HCT116 (cell line): ENCODE measurements at regions not wholly inside any gene's neighbourhood (a gene's known extent, or its start where the extent isn't known, plus 50 kb on each side); places are given as distances from the start of the nearest gene placed in this dataset.

ENCODE experiments used
- CBX3 ChIP-seq: IDR thresholded peaks from 2 replicates; pipeline ENCODE4 v1.6.1; 2012; ENCODE audit warnings: low read depth
- CTCF ChIP-seq, 3 experiments: fragments of 200-600 bp in 1 of 3; sonication (generic) in 1 of 3; IDR thresholded peaks in 2 of 3; conservative IDR thresholded peaks in 1 of 3; 2 replicates each; pipeline ENCODE4 v1.5.1; 2012 to 2017; ENCODE audit warnings: low read depth in 2 of 3, low read length in 2 of 3, antibody characterized with exemption in 1 of 3, borderline replicate concordance in 1 of 3, control low read depth in 1 of 3, mild to moderate bottlenecking in 1 of 3, mixed read lengths in 1 of 3, mixed run types in 1 of 3, moderate library complexity in 1 of 3; ENCODE audit not compliant: insufficient read depth in 1 of 3
- EZH2 ChIP-seq: fragments of 200-600 bp; sonication (generic); IDR thresholded peaks from 2 replicates; pipeline ENCODE4 v1.6.1; 2017; ENCODE audit warnings: antibody characterized with exemption, mixed run types
- EZH2phosphoT487 ChIP-seq: fragments of 200-600 bp; IDR thresholded peaks from 2 replicates; pipeline ENCODE4 v1.6.1; 2018; ENCODE audit warnings: antibody characterized with exemption, borderline replicate concordance
- MAX ChIP-seq: IDR thresholded peaks from 2 replicates; pipeline ENCODE4 v1.6.1; 2012
- POLR2A ChIP-seq: IDR thresholded peaks from 2 replicates; pipeline ENCODE4 v1.7.0; 2011; ENCODE audit warnings: borderline replicate concordance; ENCODE audit not compliant: insufficient read depth, insufficient read length; ENCODE audit errors: extremely low read depth
- POLR2AphosphoS5 ChIP-seq: IDR thresholded peaks from 2 replicates; pipeline ENCODE4 v1.6.1; 2011; ENCODE audit warnings: mild to moderate bottlenecking, low read depth, low read length, moderate library complexity
- RAD21 ChIP-seq: IDR thresholded peaks from 2 replicates; pipeline ENCODE4 v1.6.1; 2012; ENCODE audit warnings: low read depth, mild to moderate bottlenecking
- REST ChIP-seq: IDR thresholded peaks from 2 replicates; pipeline ENCODE4 v1.6.1; 2012; ENCODE audit warnings: low read depth
- SIN3A ChIP-seq: IDR thresholded peaks from 2 replicates; pipeline ENCODE4 v1.6.1; 2012; ENCODE audit warnings: low read depth
- TCF7L2 ChIP-seq: IDR thresholded peaks from 2 replicates; pipeline ENCODE4 v1.7.0; 2011; ENCODE audit warnings: borderline replicate concordance, inconsistent platforms; ENCODE audit not compliant: insufficient read depth, insufficient read length; ENCODE audit errors: extremely low read depth
- YY1 ChIP-seq: IDR thresholded peaks from 2 replicates; pipeline ENCODE4 v1.6.1; 2011; ENCODE audit warnings: low read length, low read depth, moderate library complexity, mild to moderate bottlenecking; ENCODE audit not compliant: insufficient replicate concordance; ENCODE audit errors: extremely low read depth
- ZNF274 ChIP-seq: fragments of 200-500 bp; sonication (Bioruptor generic); IDR thresholded peaks from 2 replicates; pipeline ENCODE4 v1.6.1; 2014; ENCODE audit warnings: mild to moderate bottlenecking, low read depth, low read length, inconsistent platforms

GRCh38 chr6:126123226-126123625, 136.9 kb downstream of the TRMT11 start:
- TF ChIP-seq CTCF (IDR thresholded peaks at IDR 0.05 in 2 of 3, conservative IDR thresholded peaks at IDR 0.05 in 1 of 3; ENCODE audit: borderline replicate concordance in 1 of 3, insufficient read depth in 1 of 3, low read depth in 2 of 3, low read length in 2 of 3) (no peak), MAX (no peak), POLR2A (no peak), TCF7L2 (no peak), CBX3 (no peak), EZH2phosphoT487 (no peak), RAD21 (no peak), SIN3A (no peak), REST (no peak), ZNF274 (no peak), YY1 (no peak), EZH2 (no peak), POLR2AphosphoS5 (no peak)
